Small intestine (tissue), 7 donors: ENCODE measurements at regions not wholly inside any gene's neighbourhood (a gene's known extent, or its start where the extent isn't known, plus 50 kb on each side); places are given as distances from the start of the nearest gene placed in this dataset.

Experiments
- DNase-seq, 2 donors: peaks; one replicate each; pipeline versions ENCODE4 v3.0.0 to v3.0.0-alpha.2; 2013
- FAIRE-seq: peaks from 2 replicates; lab custom pipeline; 2012; peaks lifted over from hg19 to GRCh38; lab: Jason Lieb, UNC
- H3K27ac ChIP-seq, 3 donors: one replicate each; pipeline ENCODE4 v1.5.1; 2013; ENCODE audit warnings: low read length in 2 of 3, mild to moderate bottlenecking in 2 of 3, control low read depth in 1 of 3, inconsistent platforms in 1 of 3, low read depth in 1 of 3, moderate library complexity in 1 of 3
- H3K27me3 ChIP-seq, 3 donors: one replicate each; pipeline ENCODE4 v1.6.1; 2013; ENCODE audit warnings: low read length in 3 of 3, inconsistent platforms in 1 of 3; ENCODE audit not compliant: control insufficient read depth in 3 of 3, insufficient read depth in 3 of 3
- H3K36me3 ChIP-seq, 3 donors: one replicate each; pipeline ENCODE4 v1.6.1; 2013; ENCODE audit warnings: low read length in 3 of 3, inconsistent platforms in 1 of 3, low read depth in 1 of 3, mild to moderate bottlenecking in 1 of 3, moderate library complexity in 1 of 3; ENCODE audit not compliant: control insufficient read depth in 3 of 3, insufficient read depth in 2 of 3
- H3K4me1 ChIP-seq, 3 donors: one replicate each; pipeline ENCODE4 v1.6.1; 2013; ENCODE audit warnings: low read length in 2 of 3, inconsistent platforms in 1 of 3, low read depth in 1 of 3, mild to moderate bottlenecking in 1 of 3, moderate library complexity in 1 of 3; ENCODE audit not compliant: control insufficient read depth in 3 of 3, insufficient read depth in 2 of 3
- H3K4me3 ChIP-seq, 3 donors: one replicate each; pipeline ENCODE4 v1.5.1; 2013; ENCODE audit warnings: low read length in 3 of 3, control low read depth in 1 of 3, inconsistent platforms in 1 of 3, low read depth in 1 of 3, mild to moderate bottlenecking in 1 of 3, moderate library complexity in 1 of 3
- H3K9me3 ChIP-seq, 2 donors: one replicate each; pipeline ENCODE4 v1.6.1; 2013; ENCODE audit warnings: low read depth in 1 of 2, low read length in 1 of 2; ENCODE audit not compliant: control insufficient read depth in 2 of 2, insufficient read depth in 1 of 2
- WGBS, 3 donors: extraction: QIAGEN DNeasy Blood & Tissue Kit; methylation state at CpG; one replicate each; pipeline ENCODE4 v1.1.7; 2013; 5-methylcytosine and 5-hydroxymethylcytosine counted together
- donor health status: healthy with polysubstance abuse.
- donor health status: control.
- donor health status: control.
- donor health status: Bipolar disorder and iron deficiency.
- donor health status: healthy.

GRCh38 chr3:194784361-194784760 is 98.7 kb downstream of the FAM43A start:
- no peak for DNase-seq
- WGBS, 3 donors, result 83 to 88% (median 83%) methylated on average over 5 of the region's 5 CpGs
- Histone ChIP-seq H3K4me1 (peaks cover 0 to 17% (median 0%) of the 10 kb centered on the region in 3 donors), H3K27me3 (no peaks in the 10 kb centered on the region), H3K36me3 (no peaks in the 10 kb centered on the region), H3K9me3 (no peaks in the 10 kb centered on the region), H3K4me3 (no peak overlapping the region), H3K27ac (no peak overlapping the region)
- no peak for FAIRE-seq

- WGBS, 3 donors, result 36 to 57% (median 55%) methylated on average over 4 of the region's 4 CpGs
- no peaks in the 10 kb centered on the region for H3K27me3 ChIP-seq
- peaks cover 0 to 17% (median 0%) of the 10 kb centered on the region in 3 donors for H3K4me1 ChIP-seq
- H3K9me3 ChIP-seq, result no peaks in the 10 kb centered on the region
- DNase-seq, result no peak
- H3K27ac ChIP-seq, result no peak overlapping the region
- H3K4me3 ChIP-seq, result no peak overlapping the region
- no peaks in the 10 kb centered on the region for H3K36me3 ChIP-seq
- no peak for FAIRE-seq
These were observed 99.6 kb downstream of the FAM43A start for GRCh38 chr3:194785315-194785714.

GRCh38 chr3:194787072-194787471 is 101.4 kb downstream of the FAM43A start:
- Histone ChIP-seq H3K4me1 (peaks cover 0 to 17% (median 0%) of the 10 kb centered on the region in 3 donors), H3K4me3 (no peak overlapping the region), H3K9me3 (no peaks in the 10 kb centered on the region), H3K27me3 (no peaks in the 10 kb centered on the region), H3K27ac (no peak overlapping the region), H3K36me3 (no peaks in the 10 kb centered on the region)
- WGBS, 3 donors, result 93 to 97% (median 93%) methylated on average over 2 of the region's 2 CpGs
- FAIRE-seq (no peak), DNase-seq (no peak)

- Histone ChIP-seq H3K27ac (no peak overlapping the region), H3K27me3 (no peaks in the 10 kb centered on the region), H3K4me3 (no peak overlapping the region), H3K36me3 (no peaks in the 10 kb centered on the region), H3K4me1 (peaks cover 0 to 17% (median 0%) of the 10 kb centered on the region in 3 donors), H3K9me3 (no peaks in the 10 kb centered on the region)
- FAIRE-seq (no peak), DNase-seq (no peak)
- 93 to 97% (median 96%) methylated on average over 6 of the region's 6 CpGs for WGBS, 3 donors
These were observed 102.0 kb downstream of the FAM43A start for GRCh38 chr3:194787650-194788049.

GRCh38 chr3:194792368-194792767 is 106.7 kb downstream of the FAM43A start:
- no peak for FAIRE-seq
- H3K27me3 ChIP-seq, result no peaks in the 10 kb centered on the region
- no peak overlapping the region for H3K4me3 ChIP-seq
- no peaks in the 10 kb centered on the region for H3K36me3 ChIP-seq
- peaks cover 0 to 9% of the 10 kb centered on the region in 2 donors for H3K9me3 ChIP-seq
- no peak for DNase-seq
- 76 to 87% (median 86%) methylated on average over 3 of the region's 3 CpGs for WGBS, 3 donors
- no peaks in the 10 kb centered on the region for H3K4me1 ChIP-seq
- no peak overlapping the region for H3K27ac ChIP-seq

- Histone ChIP-seq H3K9me3 (peaks cover 0 to 9% of the 10 kb centered on the region in 2 donors), H3K4me1 (peaks cover 0 to 7% (median 0%) of the 10 kb centered on the region in 3 donors), H3K4me3 (no peak overlapping the region), H3K27me3 (peaks cover 0 to 10% (median 0%) of the 10 kb centered on the region in 3 donors), H3K27ac (no peak overlapping the region), H3K36me3 (no peaks in the 10 kb centered on the region)
- FAIRE-seq (no peak), DNase-seq (no peak)
- whole genome bisulfite sequencing, 3 donors, result 92% methylated on average over 9 of the region's 9 CpGs
These were observed 112.0 kb downstream of the FAM43A start for GRCh38 chr3:194797555-194798250.

GRCh38 chr3:194798486-194798885 is 112.8 kb downstream of the FAM43A start:
- Histone ChIP-seq H3K27me3 (peaks cover 0 to 10% (median 0%) of the 10 kb centered on the region in 3 donors), H3K4me1 (peaks cover 0 to 7% (median 0%) of the 10 kb centered on the region in 3 donors), H3K9me3 (peaks cover 0 to 9% of the 10 kb centered on the region in 2 donors), H3K27ac (no peak overlapping the region), H3K36me3 (no peaks in the 10 kb centered on the region), H3K4me3 (no peak overlapping the region)
- 80 to 85% (median 82%) methylated on average over 5 of the region's 5 CpGs for WGBS, 3 donors
- no peak for DNase-seq
- FAIRE-seq, result no peak

GRCh38 chr3:194800002-194800401 is 114.3 kb downstream of the FAM43A start:
- 89 to 90% (median 89%) methylated on average over 10 of the region's 10 CpGs for WGBS, 3 donors
- no peak overlapping the region for H3K4me3 ChIP-seq
- DNase-seq (no peak), FAIRE-seq (no peak)
- H3K36me3 ChIP-seq, result no peaks in the 10 kb centered on the region
- peaks cover 0 to 7% (median 0%) of the 10 kb centered on the region in 3 donors for H3K4me1 ChIP-seq
- H3K27me3 ChIP-seq, result peaks cover 0 to 10% (median 0%) of the 10 kb centered on the region in 3 donors
- peaks cover 0 to 9% of the 10 kb centered on the region in 2 donors for H3K9me3 ChIP-seq
- H3K27ac ChIP-seq, result no peak overlapping the region
